ENCODE measurements at regions not wholly inside any gene's neighbourhood (a gene's known extent, or its start where the extent isn't known, plus 50 kb on each side); places are given as distances from the start of the nearest gene placed in this dataset.
A peak's percentile ranks its signal among the peaks of the same experiment; 100 is the strongest.

DNA sequence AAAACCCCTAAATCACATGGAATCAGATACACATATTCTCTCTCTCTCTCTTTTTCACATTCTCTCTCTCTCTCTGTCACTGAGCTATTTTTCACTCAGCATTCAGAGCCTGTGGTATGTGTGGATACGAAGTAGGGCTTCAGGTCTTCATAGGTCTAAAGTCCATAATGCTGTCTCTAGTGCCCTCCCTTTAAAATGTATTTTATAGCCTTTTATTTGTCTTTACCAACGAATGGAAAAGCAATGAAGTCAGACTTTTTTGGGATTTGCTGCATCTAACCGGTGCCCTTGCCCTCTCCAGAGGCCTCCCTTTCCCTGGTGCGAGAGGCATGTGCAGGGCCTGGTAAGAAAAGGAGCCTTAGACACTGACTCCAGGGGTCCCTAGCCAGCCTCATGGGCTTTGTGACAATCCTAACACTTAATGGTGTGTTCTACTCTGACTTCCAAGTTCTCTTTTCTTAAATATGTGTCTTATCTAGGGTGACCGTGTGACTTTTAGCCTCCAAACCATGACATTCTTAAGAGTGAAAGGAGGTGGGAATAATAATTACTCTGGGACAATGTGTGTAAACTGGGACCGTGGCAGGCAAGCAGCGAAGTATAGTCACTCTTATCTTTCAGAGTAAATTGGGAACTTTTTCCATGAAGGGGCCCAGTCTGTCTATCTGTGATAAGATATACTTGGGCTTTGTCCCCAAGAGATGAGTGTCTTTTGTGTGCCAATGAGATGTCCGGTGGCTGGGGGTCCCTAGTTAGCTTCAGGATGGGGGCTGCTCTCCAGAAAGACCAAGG is 101.1 kb downstream of the B3GNT2 start:
- DNase-seq = no peak

DNA sequence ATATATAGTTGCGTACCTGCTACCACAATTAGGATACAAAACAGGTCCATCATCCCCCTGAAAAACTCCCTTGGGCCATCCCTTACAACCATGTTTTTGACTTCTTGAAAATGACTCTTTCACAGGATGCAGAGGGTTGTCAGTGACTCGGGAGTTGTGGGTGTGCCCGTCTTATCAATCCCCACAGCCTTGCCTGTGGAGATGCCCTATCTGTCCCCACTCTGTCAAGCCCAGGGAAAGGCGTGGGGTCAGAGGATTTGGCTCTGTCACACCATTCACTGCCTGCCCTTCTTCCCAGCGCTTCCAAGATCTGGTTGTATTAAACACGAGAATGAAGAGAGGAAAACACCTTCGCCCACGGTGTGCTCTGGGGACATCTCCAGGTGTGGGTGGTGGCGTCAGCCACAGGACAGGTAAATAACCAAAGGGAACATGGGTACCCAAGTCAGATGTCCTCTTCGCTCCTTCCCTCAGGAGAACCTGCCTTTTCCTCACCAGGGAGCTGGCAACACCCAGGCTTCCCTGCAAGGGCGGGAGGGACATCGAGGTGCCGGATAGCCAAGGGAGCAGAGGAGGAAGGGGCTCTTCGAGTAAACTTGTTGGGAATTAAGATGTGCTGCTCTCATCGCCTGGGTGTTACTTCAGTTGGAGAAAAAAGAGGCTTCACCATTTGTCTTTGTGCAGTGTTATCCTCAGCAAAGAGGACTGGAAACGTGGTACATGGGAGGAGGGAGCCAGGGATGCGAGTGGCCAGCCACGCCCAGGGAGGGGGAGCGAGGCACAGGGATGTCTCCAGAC is 100.3 kb downstream of the B3GNT2 start:
- DNase-seq = no peak

DNA sequence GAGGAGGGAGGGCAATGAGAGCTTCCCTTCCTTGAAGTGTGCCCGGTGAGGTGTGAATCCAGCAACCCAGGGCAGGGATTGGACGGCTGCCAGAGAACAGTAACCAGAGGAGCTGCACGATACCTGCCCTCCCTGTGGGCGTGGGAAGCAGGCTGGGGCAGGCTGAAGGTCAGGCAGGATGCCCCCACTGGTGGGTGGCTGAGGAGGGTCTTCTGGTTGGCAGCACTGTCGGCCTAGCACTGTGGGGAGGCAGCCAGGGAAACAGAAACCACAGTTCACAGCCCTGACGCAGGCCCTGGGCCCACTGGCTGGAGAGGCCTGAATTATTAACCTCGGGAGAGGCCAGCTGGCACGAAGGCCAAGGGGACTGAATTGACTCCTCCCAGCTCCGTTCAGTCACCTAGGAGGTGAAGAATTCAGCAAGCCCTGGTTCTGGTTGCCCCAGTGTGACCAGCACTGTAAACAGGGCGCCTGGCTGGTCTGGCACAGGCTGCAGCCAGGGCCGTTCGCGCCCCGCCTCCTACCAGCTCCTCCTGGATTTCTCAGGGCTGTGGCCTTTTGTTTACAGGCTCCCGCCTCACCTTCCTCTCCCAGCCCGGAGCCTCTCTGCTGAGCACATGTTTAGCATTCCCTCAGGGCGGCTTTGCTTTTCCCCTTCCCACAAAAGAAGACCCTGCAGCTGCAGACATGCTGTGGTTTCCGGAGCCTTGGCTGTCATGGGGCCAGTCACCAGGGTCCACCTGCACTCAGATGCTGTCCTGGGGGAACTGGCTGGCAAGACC is 97.8 kb downstream of the B3GNT2 start:
- DNase-seq = no peak

DNA sequence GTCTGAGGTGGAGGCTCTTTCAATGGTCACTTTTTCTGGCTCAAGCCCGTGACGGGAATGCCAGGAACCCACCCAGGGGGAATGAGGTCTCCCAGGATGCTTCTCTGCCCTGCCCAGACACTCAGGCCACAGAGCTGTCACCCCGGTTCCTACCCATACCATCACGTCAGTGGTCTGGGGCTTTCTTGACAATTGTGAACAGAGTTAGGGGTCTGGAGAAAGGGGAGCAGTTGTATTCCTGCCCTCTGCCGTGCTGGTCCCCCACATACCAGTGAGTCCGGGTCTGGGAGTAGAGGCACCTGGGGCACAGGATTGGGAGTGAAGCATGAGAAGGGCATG is 97.2 kb downstream of the B3GNT2 start:
- no peak for DNase-seq

DNA sequence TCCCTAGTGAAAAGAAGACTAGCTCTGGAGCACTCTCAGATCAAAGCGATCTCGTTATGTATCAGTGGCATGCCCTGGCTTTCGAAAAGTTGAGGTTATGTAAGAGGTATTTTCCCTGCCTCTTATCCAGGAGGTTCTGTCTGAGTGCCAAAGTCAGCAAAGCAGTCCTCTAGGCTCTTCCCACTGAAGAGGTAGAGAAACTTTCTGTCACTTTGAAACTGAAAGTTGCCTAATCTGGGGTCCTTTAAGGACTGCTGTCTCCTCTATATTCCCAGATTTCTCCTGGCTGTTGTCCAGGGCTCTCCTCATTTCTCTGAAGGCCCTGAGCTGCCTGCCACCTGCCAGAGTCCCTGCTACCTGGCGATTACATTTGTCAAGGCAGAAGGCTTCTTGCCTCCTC is 96.3 kb downstream of the B3GNT2 start:
- no peak for DNase-seq

DNA sequence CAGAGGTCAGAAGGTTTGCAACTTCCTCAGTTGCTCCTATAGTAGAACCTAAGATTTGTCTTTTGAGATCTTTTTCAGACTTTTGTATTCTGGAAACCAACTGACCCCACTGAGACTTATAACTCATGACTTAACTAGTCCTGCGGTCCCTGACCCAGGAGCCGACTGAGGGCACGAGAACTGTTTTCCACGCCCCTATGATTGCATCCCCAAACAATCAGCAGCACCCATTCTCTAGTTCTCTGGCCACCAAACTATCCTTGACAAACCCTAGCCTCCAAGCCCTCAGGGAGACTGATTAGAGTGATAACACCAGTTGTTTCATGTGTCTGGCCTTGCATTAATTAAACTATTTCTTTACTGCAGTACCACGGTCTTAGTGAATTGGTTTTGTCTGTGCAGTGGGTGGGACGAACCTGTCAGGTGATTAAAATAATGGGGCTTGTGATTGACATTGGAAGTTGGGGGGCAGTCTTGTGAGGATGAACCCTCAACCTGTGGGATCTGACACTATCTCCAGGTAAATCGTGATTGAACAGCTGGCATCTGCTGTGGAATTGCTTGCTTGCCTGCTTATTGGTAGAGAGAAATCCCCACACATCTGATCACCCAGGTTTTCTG is 95.7 kb downstream of the B3GNT2 start:
- DNase-seq = no peak

DNA sequence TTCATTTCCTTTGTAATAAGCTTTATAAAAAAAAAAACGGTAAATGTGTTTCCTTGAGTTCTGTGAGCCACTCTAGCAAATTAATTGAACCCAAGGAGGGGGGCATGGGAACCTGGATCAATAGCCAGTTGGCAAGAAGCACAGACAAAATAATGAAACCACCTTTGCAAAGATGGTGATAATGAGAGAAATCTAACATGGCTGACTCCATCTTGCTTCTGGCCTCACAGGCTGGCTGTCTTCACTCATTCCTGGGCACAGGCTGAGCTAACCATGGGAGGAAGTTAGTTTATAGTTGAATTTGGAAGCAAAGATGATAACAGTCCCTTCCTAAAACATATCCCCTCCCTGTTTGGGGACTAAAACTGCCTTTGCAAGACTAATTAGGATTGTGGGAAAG is 95.1 kb downstream of the B3GNT2 start:
- DNase-seq = no peak

DNA sequence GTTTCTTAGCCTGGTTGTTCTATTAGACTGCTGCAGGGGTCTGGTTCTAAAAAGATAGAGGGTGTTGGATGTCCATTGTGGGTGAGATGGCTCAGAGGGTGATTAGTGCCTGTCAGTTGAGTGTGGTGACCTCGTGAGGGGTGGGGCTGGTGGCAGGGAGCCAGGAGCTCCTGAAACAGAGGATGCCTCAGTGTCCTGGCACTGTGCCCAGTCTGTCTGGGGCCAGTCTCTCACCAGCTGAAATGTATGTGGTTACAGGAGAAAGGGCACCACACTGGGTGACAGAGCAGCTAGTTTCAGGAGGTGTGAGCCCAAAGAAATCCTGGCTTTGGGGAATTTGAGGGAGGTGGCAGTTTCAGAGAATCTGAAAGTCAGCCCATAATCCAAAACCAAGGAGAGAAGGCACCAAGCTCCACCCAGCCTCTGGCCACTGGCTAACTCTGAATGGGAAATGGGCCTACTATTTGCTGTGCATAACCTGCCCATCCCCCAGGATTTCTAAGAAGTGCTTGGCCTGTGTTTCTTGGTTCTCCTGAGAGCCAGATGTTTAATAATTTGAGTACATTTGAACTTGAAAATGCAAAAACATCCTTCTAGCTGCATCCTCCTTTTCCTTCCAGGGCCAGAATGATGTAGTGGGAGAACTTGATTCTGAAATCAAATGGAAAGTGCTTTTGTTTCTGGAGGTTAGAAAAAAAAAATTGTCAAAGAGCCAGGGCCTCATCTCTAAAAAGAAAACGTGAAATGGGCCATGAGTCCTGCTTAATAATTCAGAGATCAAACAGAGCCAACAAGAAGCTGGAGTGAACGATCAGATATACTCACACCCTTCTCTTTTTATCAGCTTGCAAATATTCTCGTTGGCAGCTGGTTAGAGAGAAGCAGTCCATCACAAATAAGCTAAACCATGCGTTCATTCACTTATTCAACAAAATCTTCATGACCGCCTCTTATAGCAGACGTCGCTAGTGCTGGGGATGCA is 92.3 kb downstream of the B3GNT2 start:
- DNase-seq = peak; percentile 69

DNA sequence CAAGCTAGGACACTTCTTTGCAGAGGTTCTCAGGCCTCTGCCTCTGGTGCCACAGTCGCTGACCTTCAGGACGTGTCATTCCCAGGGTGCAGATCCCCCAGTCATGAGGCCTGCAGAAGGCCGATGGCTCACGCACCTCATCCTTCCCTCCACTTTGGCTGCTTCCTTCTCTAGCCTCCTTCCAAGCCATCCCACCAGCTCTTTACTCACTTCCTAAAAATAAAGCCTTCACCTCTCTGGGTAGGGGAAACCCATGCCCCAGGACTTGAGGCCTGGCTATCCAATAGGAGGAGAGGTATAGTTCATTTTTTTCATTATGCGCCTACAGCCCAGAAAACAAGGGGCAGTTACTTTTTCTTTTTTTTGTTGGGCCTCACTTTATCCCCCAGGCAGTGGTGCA is 91.4 kb downstream of the B3GNT2 start:
- no peak for DNase-seq

DNA sequence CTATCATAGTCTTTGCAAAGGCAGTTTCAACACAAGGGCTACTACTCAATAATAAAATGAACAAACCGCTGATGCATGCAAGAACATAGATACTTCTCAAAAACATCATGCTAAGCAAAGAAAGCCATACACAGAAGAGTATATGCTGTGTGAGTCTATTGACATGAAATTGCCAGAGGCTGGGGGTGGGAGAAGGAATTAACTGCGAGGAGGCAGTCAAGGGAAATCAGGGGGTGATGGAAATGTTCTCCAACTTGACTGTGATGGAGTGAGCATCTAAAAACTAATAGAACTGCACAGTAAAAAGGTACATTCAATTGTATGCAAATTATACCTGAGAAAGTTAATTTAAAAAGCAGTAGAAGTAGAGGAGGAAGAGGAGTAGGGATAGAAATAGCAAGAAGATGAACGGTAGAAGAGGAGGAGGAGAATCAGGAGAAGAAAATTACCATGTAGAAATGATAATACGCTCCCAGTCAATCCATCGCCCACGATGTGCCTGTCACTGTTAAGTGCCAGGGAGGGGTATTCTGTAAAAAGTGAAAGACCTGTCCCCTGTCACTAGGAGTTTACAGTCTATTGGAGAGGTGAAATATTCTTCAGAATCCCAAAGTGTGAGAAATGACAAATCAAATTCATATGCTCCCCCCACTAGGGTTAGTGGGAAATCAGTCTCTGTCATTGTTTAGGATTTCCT is 90.3 kb downstream of the B3GNT2 start:
- DNase-seq = no peak

DNA sequence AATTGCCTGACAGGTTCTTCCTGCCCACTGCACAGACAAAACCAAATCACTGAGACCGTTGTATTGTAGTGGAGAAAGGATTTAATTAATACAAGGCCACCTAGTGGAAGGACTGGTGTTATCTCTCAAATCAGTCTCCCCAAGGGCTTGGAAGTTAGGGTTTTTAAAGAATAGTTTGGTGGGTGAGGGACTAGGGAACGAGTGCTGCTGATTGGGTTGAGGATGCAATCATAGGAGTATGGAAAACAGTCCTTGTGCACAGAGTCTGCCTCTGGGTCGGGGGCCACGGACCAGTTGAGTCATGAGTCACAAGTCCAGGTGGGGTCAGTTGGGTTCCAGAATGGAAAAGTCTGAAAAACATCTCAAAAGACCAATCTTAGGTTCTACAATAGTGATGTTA is 89.1 kb downstream of the B3GNT2 start:
- no peak for DNase-seq

DNA sequence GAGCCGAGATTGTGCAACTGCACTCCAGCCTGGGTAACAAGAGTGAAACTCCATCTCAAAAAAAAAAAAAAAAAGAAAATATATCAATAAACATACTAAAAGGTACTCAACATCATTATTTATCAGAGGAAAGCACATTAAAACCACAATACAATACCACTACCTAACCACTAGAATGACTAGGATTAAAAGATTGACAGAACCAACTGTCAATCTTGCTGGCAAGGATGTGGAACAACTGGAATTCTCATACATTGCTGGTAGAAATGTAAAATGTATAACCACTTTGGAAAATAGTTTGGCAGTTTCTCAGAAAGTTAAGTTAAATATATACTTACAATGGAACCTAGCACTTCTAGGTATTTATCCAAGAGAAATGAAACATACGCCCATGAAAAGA is 88.6 kb downstream of the B3GNT2 start:
- DNase-seq = no peak

DNA sequence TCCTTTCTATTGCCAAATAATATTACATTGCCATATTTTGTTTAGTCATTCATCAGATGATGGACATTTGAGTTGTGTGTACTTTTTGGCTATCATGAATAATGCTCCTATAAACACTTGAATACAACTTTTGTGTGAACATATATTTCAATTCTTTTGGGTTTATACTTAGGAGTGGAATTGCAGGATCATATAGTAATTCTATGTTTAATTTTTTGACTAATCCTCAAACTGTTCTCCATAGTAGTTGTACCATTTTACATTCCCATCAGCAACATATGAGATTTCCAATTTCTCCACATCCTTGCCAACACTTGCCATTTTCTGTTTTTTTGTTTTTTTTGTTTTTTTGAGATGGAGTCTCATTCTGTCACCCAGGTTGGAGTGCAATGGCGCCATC is 87.2 kb downstream of the B3GNT2 start:
- DNase-seq = no peak

DNA sequence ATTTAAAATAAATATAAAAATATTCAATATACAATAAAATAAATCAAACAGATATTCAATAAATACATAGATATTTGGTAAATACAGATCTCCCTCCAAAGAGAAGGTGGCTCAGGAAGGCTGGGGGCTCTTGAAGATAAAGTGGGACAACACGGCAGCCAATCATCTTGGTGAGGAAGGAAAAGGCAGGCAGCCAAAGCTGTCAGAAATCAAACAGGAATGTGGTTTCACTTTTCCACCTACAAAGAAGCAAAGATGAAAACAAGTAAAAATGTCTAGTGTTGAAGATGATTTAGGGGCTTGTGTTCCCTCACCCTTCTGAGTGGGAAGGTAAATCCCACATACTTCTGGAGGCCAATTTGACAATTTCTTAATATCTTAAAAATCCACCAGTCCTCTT is 85.7 kb downstream of the B3GNT2 start:
- no peak for DNase-seq

DNA sequence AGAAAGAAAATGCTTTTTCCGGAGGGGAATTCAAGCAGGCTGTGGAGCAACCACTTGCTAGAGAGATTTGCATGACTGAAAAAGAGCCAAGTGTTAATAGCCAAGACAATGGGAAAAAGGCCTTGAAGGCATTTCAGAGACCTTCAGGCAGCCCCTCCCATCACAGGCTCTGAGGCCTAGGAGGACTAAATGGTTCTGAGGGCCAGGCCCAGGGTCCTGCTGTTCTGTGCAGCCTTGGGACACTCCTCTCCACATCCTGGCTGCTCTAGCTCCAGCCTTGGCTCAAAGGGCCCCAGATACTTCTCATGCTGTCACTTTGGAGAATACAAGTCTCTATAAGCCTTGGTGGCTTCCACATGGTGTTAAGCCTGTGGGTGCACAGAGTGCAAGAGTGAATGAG is 81.8 kb downstream of the B3GNT2 start:
- no peak for DNase-seq
